Esophagus squamous epithelium (tissue), 5 donors: ENCODE measurements at regions not wholly inside any gene's neighbourhood (a gene's known extent, or its start where the extent isn't known, plus 50 kb on each side); places are given as distances from the start of the nearest gene placed in this dataset.

Experiments used
- DNase-seq: peaks from one replicate; lab custom pipeline; 2025; lab: John Stamatoyannopoulos, UW
- H3K27ac ChIP-seq, 4 donors: fragments of 200-600 bp; sonication (generic); one replicate each; pipeline ENCODE4 v1.5.1; 2016 to 2019; ENCODE audit warnings: mild to moderate bottlenecking in 1 of 4
- H3K27me3 ChIP-seq, 4 donors: fragments of 200-600 bp; sonication (generic); 1 replicate in 3 of 4; 2 replicates in 1 of 4; pipeline versions ENCODE4 v1.5.1 to v1.6.0; 2017 to 2021; ENCODE audit warnings: antibody characterized with exemption in 1 of 4
- H3K36me3 ChIP-seq, 3 donors: fragments of 200-600 bp; sonication (generic); one replicate each; pipeline ENCODE4 v1.5.1; 2016 to 2019
- H3K4me1 ChIP-seq, 3 donors: fragments of 200-600 bp; sonication (generic); one replicate each; pipeline ENCODE4 v1.5.1; 2017 to 2019
- H3K4me3 ChIP-seq, 4 donors: fragments of 200-600 bp; sonication (generic); 1 replicate in 3 of 4; 2 replicates in 1 of 4; pipeline ENCODE4 v1.5.1; 2016 to 2019; ENCODE audit warnings: mild to moderate bottlenecking in 2 of 4, moderate library complexity in 1 of 4
- H3K9me3 ChIP-seq, 3 donors: fragments of 200-600 bp; sonication (generic); one replicate each; pipeline ENCODE4 v1.5.1; 2016 to 2019
- POLR2A ChIP-seq, 4 donors: fragments of 450-650 bp; IDR thresholded peaks; one replicate each; pipeline ENCODE4 v1.6.1; 2017; ENCODE audit warnings: antibody characterized with exemption in 4 of 4, mild to moderate bottlenecking in 4 of 4, moderate library complexity in 3 of 4
- WGBS, 2 donors: methylation state at CpG; one replicate each; pipeline ENCODE4 v1.1.5; 2018; 5-methylcytosine and 5-hydroxymethylcytosine counted together
- intact Hi-C: fragments of 100-400 bp; cut with DNase I; formaldehyde crosslinking; loops from one replicate; pipeline ENCODE4 v1.15.0; 2022
- TF ChIP-seq, protein P1 (sequence below), 6 experiments: fragments of 450-650 bp in 4 of 6; fragments of 200-600 bp in 2 of 6; sonication (generic) in 2 of 6; IDR thresholded peaks; one replicate each; pipeline ENCODE4 v1.5.1; 2016 to 2019; ENCODE audit warnings: antibody characterized with exemption in 6 of 6, mild to moderate bottlenecking in 4 of 6, moderate library complexity in 4 of 6
- donor health status: DM: yes; HTN: yes; CAD: no.

DNA sequence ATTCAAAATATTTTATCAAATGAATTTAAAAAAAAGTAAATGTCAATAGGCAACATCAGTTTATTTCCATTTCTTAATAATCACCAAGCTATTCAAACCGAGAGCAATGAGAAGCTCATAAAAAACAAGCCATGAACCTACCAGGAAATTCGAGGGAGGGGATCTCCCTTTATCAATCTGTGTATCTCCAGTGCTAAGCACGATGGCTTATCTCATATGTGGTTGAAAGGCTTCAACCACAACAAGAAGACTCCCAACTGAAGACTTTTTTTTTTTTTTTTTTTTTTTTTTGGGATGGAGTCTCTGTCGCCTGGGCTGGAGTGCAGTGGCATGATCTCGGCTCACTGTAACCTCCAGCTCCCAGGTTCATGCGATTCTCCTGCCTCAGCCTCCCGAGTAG, 833.3 kb downstream of the USP25 start:
- WGBS, 2 donors = 68 to 85% methylated on average over 4 to 7 of the region's 7 CpGs
- no peak overlapping the region for H3K27ac ChIP-seq
- peaks cover 0 to 7% (median 0%) of the 10 kb centered on the region in 3 donors for H3K4me1 ChIP-seq
- H3K4me3 ChIP-seq = no peak overlapping the region
- no peak for DNase-seq
- intact Hi-C loops = no loop called here
- peaks cover 0 to 14% (median 0%) of the 10 kb centered on the region in 3 donors for H3K36me3 ChIP-seq
- H3K27me3 ChIP-seq = no peaks in the 10 kb centered on the region
- H3K9me3 ChIP-seq = no peaks in the 10 kb centered on the region
- TF ChIP-seq, protein P1, sequence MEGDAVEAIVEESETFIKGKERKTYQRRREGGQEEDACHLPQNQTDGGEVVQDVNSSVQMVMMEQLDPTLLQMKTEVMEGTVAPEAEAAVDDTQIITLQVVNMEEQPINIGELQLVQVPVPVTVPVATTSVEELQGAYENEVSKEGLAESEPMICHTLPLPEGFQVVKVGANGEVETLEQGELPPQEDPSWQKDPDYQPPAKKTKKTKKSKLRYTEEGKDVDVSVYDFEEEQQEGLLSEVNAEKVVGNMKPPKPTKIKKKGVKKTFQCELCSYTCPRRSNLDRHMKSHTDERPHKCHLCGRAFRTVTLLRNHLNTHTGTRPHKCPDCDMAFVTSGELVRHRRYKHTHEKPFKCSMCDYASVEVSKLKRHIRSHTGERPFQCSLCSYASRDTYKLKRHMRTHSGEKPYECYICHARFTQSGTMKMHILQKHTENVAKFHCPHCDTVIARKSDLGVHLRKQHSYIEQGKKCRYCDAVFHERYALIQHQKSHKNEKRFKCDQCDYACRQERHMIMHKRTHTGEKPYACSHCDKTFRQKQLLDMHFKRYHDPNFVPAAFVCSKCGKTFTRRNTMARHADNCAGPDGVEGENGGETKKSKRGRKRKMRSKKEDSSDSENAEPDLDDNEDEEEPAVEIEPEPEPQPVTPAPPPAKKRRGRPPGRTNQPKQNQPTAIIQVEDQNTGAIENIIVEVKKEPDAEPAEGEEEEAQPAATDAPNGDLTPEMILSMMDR (IDR thresholded peaks at IDR 0.05) = no peak
- no peak for TF ChIP-seq POLR2A (IDR thresholded peaks at IDR 0.05)

- 86 to 98% methylated on average over 5 of the region's 7 CpGs for WGBS, 2 donors
Observed at GRCh38 chr21:16563795-16564194, 834.0 kb downstream of the USP25 start.

DNA sequence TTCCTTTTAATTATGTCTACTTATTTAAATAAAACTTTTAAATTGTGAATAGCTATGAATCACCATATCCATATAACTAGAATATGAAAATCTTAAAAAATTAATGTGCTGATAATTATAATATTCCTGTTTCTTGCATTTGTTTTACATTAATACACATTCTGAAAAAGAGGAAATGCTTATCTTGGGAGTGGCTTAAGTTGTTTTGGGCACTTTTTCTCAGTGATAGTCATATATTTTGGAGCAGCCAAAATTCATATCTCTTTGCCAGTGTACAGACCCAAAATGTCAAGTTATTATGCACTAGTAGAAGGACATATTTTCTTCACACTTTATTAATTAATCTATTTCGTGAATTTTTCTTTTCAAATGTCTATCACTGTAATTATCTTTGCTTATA, 838.5 kb downstream of the USP25 start:
- no peak for DNase-seq
- H3K27ac ChIP-seq = no peak overlapping the region
- no peak for TF ChIP-seq POLR2A (IDR thresholded peaks at IDR 0.05)
- TF ChIP-seq, protein P1 (IDR thresholded peaks at IDR 0.05) = no peak
- WGBS, 2 donors = 73 to 93% methylated on average over 1 of the region's 1 CpG
- peaks cover 0 to 5% (median 0%) of the 10 kb centered on the region in 3 donors for H3K36me3 ChIP-seq
- H3K4me1 ChIP-seq = peaks cover 0 to 18% (median 0%) of the 10 kb centered on the region in 3 donors
- no peak overlapping the region for H3K4me3 ChIP-seq
- intact Hi-C loops = no loop called here
- H3K9me3 ChIP-seq = no peaks in the 10 kb centered on the region
- H3K27me3 ChIP-seq = no peaks in the 10 kb centered on the region

More at GRCh38 chr21:16563795-16564194, 834.0 kb downstream of the USP25 start:
- DNase-seq = no peak
- peaks cover 0 to 7% (median 0%) of the 10 kb centered on the region in 3 donors for H3K4me1 ChIP-seq
- TF ChIP-seq, protein P1 (IDR thresholded peaks at IDR 0.05) = no peak
- TF ChIP-seq POLR2A (IDR thresholded peaks at IDR 0.05) = no peak
- no peaks in the 10 kb centered on the region for H3K27me3 ChIP-seq
- intact Hi-C loops = no loop called here
- no peaks in the 10 kb centered on the region for H3K9me3 ChIP-seq
- H3K27ac ChIP-seq = no peak overlapping the region
- H3K36me3 ChIP-seq = peaks cover 0 to 14% (median 0%) of the 10 kb centered on the region in 3 donors
- H3K4me3 ChIP-seq = no peak overlapping the region

- 70 to 78% methylated on average over 2 of the region's 2 CpGs for WGBS, 2 donors
- TF ChIP-seq, protein P1 (IDR thresholded peaks at IDR 0.05) = no peak
- no peak for TF ChIP-seq POLR2A (IDR thresholded peaks at IDR 0.05)
- intact Hi-C loops = no loop called here
- H3K4me1 ChIP-seq = peaks cover 0 to 14% (median 0%) of the 10 kb centered on the region in 3 donors
- H3K4me3 ChIP-seq = no peak overlapping the region
- no peak for DNase-seq
- H3K27ac ChIP-seq = no peak overlapping the region
- H3K36me3 ChIP-seq = peaks cover 0 to 5% (median 0%) of the 10 kb centered on the region in 3 donors
- no peaks in the 10 kb centered on the region for H3K27me3 ChIP-seq
- no peaks in the 10 kb centered on the region for H3K9me3 ChIP-seq
Observed at GRCh38 chr21:16568661-16569060, 838.9 kb downstream of the USP25 start.

DNA sequence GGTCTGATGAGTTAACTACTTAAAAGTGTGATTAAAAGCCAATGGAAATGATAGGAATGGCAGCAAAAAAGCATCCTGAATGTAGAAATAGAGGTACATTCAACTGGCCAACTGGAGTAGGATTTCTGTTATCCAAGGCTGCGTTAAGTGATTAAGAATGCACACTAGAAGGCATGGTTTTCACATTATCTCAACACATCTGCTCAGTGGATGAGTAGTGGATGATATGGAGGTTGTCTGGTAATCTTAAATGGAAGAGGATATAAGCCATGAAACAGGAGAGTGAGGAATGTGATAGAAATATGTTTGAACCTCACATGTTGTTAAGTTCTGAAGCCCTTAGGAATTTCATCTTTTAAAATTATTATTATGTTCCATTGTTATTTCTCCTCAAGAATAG, 839.9 kb downstream of the USP25 start:
- 88 to 94% methylated on average over 1 of the region's 1 CpG for whole genome bisulfite sequencing, 2 donors

More for the DNA sequence above, 839.9 kb downstream of the USP25 start:
- DNase-seq = no peak
- Histone ChIP-seq H3K9me3 (no peaks in the 10 kb centered on the region), H3K4me3 (no peak overlapping the region), H3K36me3 (no peaks in the 10 kb centered on the region), H3K27ac (no peak overlapping the region), H3K4me1 (peaks cover 0 to 11% (median 0%) of the 10 kb centered on the region in 3 donors), H3K27me3 (no peaks in the 10 kb centered on the region)
- intact Hi-C loops = no loop called here
- TF ChIP-seq, protein P1 (IDR thresholded peaks at IDR 0.05) = no peak
- TF ChIP-seq POLR2A (IDR thresholded peaks at IDR 0.05) = no peak
